Suprapubic skin (tissue), 4 donors: ENCODE measurements at regions not wholly inside any gene's neighbourhood (a gene's known extent, or its start where the extent isn't known, plus 50 kb on each side); places are given as distances from the start of the nearest gene placed in this dataset.

ENCODE experiments used
- CTCF ChIP-seq, 2 donors: fragments of 200-600 bp in 1 of 2; fragments of 450-650 bp in 1 of 2; sonication (generic) in 1 of 2; IDR thresholded peaks; one replicate each; pipeline ENCODE4 v1.5.1; 2016 to 2019; ENCODE audit warnings: antibody characterized with exemption in 2 of 2, mild to moderate bottlenecking in 1 of 2, moderate library complexity in 1 of 2
- POLR2A ChIP-seq, 2 donors: fragments of 450-650 bp; IDR thresholded peaks; one replicate each; pipeline ENCODE4 v1.6.1; 2017; ENCODE audit warnings: antibody characterized with exemption in 2 of 2, mild to moderate bottlenecking in 2 of 2, moderate library complexity in 2 of 2
- POLR2AphosphoS5 ChIP-seq, 3 donors: sonication (generic); formaldehyde crosslinking; IDR thresholded peaks; one replicate each; pipeline ENCODE4 v1.6.1; 2017; ENCODE audit warnings: antibody characterized with exemption in 3 of 3

GRCh38 chr17:22138861-22139469 is 446.6 kb downstream of the KCNJ18 start:
- TF ChIP-seq CTCF (IDR thresholded peaks at IDR 0.05) (no peak), POLR2A (IDR thresholded peaks at IDR 0.05) (no peak), POLR2AphosphoS5 (IDR thresholded peaks at IDR 0.05) (no peak)
